A673 (cell line): ENCODE measurements at regions not wholly inside any gene's neighbourhood (a gene's known extent, or its start where the extent isn't known, plus 50 kb on each side); places are given as distances from the start of the nearest gene placed in this dataset.

Source experiments
- EZH2 ChIP-seq: fragments of 200-600 bp; sonication (generic); IDR thresholded peaks from 2 replicates; pipeline ENCODE4 v1.6.1; 2017; ENCODE audit warnings: borderline replicate concordance, low read depth, mild to moderate bottlenecking, mixed read lengths, antibody characterized with exemption, low read length; ENCODE audit not compliant: poor library complexity, severe bottlenecking
- TF ChIP-seq, protein P1 (sequence below): fragments of 300-800, 200-600 bp; sonication (generic); conservative IDR thresholded peaks from 2 replicates; pipeline ENCODE4 v1.5.1; 2017; ENCODE audit warnings: low read depth, mild to moderate bottlenecking, antibody characterized with exemption, low read length, moderate library complexity, mixed read lengths

- TF ChIP-seq, protein P1, sequence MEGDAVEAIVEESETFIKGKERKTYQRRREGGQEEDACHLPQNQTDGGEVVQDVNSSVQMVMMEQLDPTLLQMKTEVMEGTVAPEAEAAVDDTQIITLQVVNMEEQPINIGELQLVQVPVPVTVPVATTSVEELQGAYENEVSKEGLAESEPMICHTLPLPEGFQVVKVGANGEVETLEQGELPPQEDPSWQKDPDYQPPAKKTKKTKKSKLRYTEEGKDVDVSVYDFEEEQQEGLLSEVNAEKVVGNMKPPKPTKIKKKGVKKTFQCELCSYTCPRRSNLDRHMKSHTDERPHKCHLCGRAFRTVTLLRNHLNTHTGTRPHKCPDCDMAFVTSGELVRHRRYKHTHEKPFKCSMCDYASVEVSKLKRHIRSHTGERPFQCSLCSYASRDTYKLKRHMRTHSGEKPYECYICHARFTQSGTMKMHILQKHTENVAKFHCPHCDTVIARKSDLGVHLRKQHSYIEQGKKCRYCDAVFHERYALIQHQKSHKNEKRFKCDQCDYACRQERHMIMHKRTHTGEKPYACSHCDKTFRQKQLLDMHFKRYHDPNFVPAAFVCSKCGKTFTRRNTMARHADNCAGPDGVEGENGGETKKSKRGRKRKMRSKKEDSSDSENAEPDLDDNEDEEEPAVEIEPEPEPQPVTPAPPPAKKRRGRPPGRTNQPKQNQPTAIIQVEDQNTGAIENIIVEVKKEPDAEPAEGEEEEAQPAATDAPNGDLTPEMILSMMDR: no peak
- no peak for TF ChIP-seq EZH2
Observed at GRCh38 chr6:160883560-160883959, 108.0 kb upstream of the MAP3K4 start.
